ENCODE measurements at regions not wholly inside any gene's neighbourhood (a gene's known extent, or its start where the extent isn't known, plus 50 kb on each side); places are given as distances from the start of the nearest gene placed in this dataset.

DNA sequence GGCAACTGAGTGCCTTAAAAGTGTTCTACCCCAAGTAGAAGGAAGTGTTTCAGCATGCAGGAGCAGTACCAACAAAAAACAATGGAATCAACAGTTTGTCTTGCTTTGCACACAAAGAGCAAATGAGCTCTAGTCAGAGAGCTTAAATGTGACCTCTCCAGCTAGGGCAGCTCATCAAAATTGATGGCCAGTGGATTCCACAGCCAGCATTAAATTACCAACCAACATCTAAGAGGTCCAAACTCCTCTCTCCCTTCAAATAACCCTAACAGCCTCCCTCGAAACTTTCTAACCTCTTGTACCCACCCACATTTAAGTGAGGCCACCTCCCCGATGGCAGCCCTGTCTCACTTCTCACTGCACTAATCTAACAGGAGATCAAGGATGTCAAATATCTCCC is 219.9 kb downstream of the CHIC2 start:
- Histone ChIP-seq H4K20me1 (ENCODE audit: insufficient read depth, low read length) (no peaks in the 10 kb centered on the region), H3K4me1 (ENCODE audit: insufficient read depth, low read length) (no peaks in the 10 kb centered on the region), H3K4me3 (ENCODE audit: insufficient read depth, low read depth, low read length) (no peak overlapping the region), H3K36me3 (ENCODE audit: insufficient read depth, low read length) (no peaks in the 10 kb centered on the region), H3K9me3 (ENCODE audit: insufficient read depth, low read depth, low read length) (no peaks in the 10 kb centered on the region), H3K27ac (ENCODE audit: low read depth, low read length) (no peak overlapping the region), H3K9ac (ENCODE audit: low read length) (no peak overlapping the region), H3K79me2 (ENCODE audit: insufficient read depth, low read length) (no peaks in the 10 kb centered on the region), H3K4me2 (ENCODE audit: low read length) (no peak overlapping the region), H3K27me3 (ENCODE audit: insufficient read depth, low read length) (no peaks in the 10 kb centered on the region), H2AFZ (ENCODE audit: low read depth, low read length) (no peak overlapping the region)
- TF ChIP-seq, protein P1, sequence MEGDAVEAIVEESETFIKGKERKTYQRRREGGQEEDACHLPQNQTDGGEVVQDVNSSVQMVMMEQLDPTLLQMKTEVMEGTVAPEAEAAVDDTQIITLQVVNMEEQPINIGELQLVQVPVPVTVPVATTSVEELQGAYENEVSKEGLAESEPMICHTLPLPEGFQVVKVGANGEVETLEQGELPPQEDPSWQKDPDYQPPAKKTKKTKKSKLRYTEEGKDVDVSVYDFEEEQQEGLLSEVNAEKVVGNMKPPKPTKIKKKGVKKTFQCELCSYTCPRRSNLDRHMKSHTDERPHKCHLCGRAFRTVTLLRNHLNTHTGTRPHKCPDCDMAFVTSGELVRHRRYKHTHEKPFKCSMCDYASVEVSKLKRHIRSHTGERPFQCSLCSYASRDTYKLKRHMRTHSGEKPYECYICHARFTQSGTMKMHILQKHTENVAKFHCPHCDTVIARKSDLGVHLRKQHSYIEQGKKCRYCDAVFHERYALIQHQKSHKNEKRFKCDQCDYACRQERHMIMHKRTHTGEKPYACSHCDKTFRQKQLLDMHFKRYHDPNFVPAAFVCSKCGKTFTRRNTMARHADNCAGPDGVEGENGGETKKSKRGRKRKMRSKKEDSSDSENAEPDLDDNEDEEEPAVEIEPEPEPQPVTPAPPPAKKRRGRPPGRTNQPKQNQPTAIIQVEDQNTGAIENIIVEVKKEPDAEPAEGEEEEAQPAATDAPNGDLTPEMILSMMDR (IDR thresholded peaks at IDR 0.05; ENCODE audit: insufficient read depth, low read depth, low read length), result no peak
- TF ChIP-seq EZH2 (IDR thresholded peaks at IDR 0.05; ENCODE audit: insufficient read depth, low read length), result no peak
- Mint-ChIP-seq H3K27ac (ENCODE audit: unreplicated experiment) (no peak overlapping the region), H3K4me1 (ENCODE audit: low read depth, unreplicated experiment) (peaks cover 8% of the 10 kb centered on the region), H3K4me3 (ENCODE audit: unreplicated experiment) (no peak overlapping the region), H3K9me3 (ENCODE audit: unreplicated experiment) (peaks cover 1% of the 10 kb centered on the region), H3K36me3 (ENCODE audit: low read depth, unreplicated experiment) (no peaks in the 10 kb centered on the region), H3K27me3 (ENCODE audit: low read depth, unreplicated experiment) (peaks cover 5% of the 10 kb centered on the region)
- DNase-seq (ENCODE audit: low read depth), result no peak
- no peak for FAIRE-seq

DNA sequence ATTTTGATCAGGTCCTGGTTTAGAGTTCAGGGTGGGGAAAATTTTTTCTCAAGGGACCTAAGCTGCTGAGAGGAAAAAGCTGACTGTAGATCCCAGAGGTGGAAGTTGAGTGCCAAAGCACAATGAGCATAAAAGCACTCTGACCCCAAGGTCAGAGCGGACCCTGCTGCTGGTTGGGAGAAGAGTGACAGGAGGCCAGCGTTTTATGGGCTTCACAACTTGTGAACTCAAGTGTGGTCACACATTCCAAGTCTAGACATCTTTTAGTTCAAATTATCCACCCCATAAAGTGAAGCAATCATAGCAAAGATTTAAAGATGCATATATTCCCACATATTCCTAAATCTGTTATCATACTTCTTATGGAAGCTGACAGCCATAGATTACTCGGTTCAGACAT is 220.3 kb downstream of the CHIC2 start:
- Mint-ChIP-seq H3K9me3 (ENCODE audit: unreplicated experiment) (peaks cover 2% of the 10 kb centered on the region), H3K27ac (ENCODE audit: unreplicated experiment) (no peak overlapping the region), H3K4me1 (ENCODE audit: low read depth, unreplicated experiment) (peaks cover 8% of the 10 kb centered on the region), H3K4me3 (ENCODE audit: unreplicated experiment) (no peak overlapping the region), H3K27me3 (ENCODE audit: low read depth, unreplicated experiment) (peaks cover 5% of the 10 kb centered on the region), H3K36me3 (ENCODE audit: low read depth, unreplicated experiment) (no peaks in the 10 kb centered on the region)
- Histone ChIP-seq H3K9ac (ENCODE audit: low read length) (no peak overlapping the region), H2AFZ (ENCODE audit: low read depth, low read length) (no peak overlapping the region), H3K79me2 (ENCODE audit: insufficient read depth, low read length) (no peaks in the 10 kb centered on the region), H3K9me3 (ENCODE audit: insufficient read depth, low read depth, low read length) (no peaks in the 10 kb centered on the region), H3K36me3 (ENCODE audit: insufficient read depth, low read length) (no peaks in the 10 kb centered on the region), H4K20me1 (ENCODE audit: insufficient read depth, low read length) (no peaks in the 10 kb centered on the region), H3K4me1 (ENCODE audit: insufficient read depth, low read length) (no peaks in the 10 kb centered on the region), H3K4me3 (ENCODE audit: insufficient read depth, low read depth, low read length) (no peak overlapping the region), H3K27ac (ENCODE audit: low read depth, low read length) (no peak overlapping the region), H3K27me3 (ENCODE audit: insufficient read depth, low read length) (no peaks in the 10 kb centered on the region), H3K4me2 (ENCODE audit: low read length) (no peak overlapping the region)
- FAIRE-seq (no peak), DNase-seq (ENCODE audit: low read depth) (no peak)
- TF ChIP-seq, protein P1 (IDR thresholded peaks at IDR 0.05; ENCODE audit: insufficient read depth, low read depth, low read length), result no peak
- no peak for TF ChIP-seq EZH2 (IDR thresholded peaks at IDR 0.05; ENCODE audit: insufficient read depth, low read length)

DNA sequence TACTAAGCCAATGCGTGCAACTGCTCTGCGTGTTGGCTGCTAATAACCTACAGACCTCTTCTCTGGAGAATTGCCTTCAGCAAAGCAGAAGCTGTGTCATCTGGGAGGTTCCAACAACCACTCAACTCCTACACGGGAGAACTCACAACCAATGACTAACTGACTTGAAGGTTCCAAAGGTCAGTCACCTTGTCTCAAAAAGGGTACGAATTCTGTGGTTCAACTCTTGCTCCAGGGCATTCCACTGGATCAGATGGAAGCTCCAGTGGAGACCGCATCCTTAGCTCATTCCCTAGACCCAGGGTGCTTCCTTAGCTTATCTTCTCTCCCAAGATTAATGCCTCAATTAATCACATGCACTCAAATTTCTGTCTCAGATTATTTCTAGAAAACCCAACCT is 222.7 kb downstream of the CHIC2 start:
- TF ChIP-seq EZH2 (IDR thresholded peaks at IDR 0.05; ENCODE audit: insufficient read depth, low read length), result no peak
- TF ChIP-seq, protein P1 (IDR thresholded peaks at IDR 0.05; ENCODE audit: insufficient read depth, low read depth, low read length), result no peak
- FAIRE-seq, result no peak

More for the DNA sequence above, 222.7 kb downstream of the CHIC2 start:
- Histone ChIP-seq H3K9me3 (ENCODE audit: insufficient read depth, low read depth, low read length) (no peaks in the 10 kb centered on the region), H2AFZ (ENCODE audit: low read depth, low read length) (no peak overlapping the region), H3K4me1 (ENCODE audit: insufficient read depth, low read length) (no peaks in the 10 kb centered on the region), H3K27me3 (ENCODE audit: insufficient read depth, low read length) (no peaks in the 10 kb centered on the region), H3K4me2 (ENCODE audit: low read length) (no peak overlapping the region), H3K27ac (ENCODE audit: low read depth, low read length) (no peak overlapping the region), H3K36me3 (ENCODE audit: insufficient read depth, low read length) (no peaks in the 10 kb centered on the region), H4K20me1 (ENCODE audit: insufficient read depth, low read length) (no peaks in the 10 kb centered on the region), H3K79me2 (ENCODE audit: insufficient read depth, low read length) (no peaks in the 10 kb centered on the region), H3K4me3 (ENCODE audit: insufficient read depth, low read depth, low read length) (no peak overlapping the region), H3K9ac (ENCODE audit: low read length) (no peak overlapping the region)
- Mint-ChIP-seq H3K4me3 (ENCODE audit: unreplicated experiment) (no peak overlapping the region), H3K9me3 (ENCODE audit: unreplicated experiment) (peaks cover 10% of the 10 kb centered on the region), H3K27ac (ENCODE audit: unreplicated experiment) (no peak overlapping the region), H3K4me1 (ENCODE audit: low read depth, unreplicated experiment) (peaks cover 8% of the 10 kb centered on the region), H3K36me3 (ENCODE audit: low read depth, unreplicated experiment) (no peaks in the 10 kb centered on the region), H3K27me3 (ENCODE audit: low read depth, unreplicated experiment) (peaks cover 7% of the 10 kb centered on the region)
- peak; percentile 31 for DNase-seq (ENCODE audit: low read depth)
